ENCODE measurements at regions not wholly inside any gene's neighbourhood (a gene's known extent, or its start where the extent isn't known, plus 50 kb on each side); places are given as distances from the start of the nearest gene placed in this dataset.

DNA sequence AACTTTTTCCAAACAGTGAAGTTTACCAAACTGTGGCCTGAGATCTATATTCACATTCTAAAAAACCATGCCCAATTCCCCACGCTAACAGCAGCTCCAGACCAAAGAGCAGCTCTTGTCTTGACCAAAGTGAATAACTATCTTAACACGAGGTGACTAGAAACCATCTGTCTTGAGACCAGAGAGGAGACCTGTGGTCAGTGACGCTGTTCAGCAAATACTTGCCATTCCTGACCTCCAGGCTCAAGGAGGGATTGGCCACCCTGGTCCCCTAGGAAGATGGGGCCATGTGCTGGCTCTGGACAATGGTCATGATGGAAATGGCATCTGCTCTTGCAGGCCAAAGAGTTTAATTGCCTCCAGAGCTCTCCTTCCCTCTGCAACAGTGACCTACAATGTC is 104.4 kb upstream of the CD93 start:
- TF ChIP-seq, protein P1, sequence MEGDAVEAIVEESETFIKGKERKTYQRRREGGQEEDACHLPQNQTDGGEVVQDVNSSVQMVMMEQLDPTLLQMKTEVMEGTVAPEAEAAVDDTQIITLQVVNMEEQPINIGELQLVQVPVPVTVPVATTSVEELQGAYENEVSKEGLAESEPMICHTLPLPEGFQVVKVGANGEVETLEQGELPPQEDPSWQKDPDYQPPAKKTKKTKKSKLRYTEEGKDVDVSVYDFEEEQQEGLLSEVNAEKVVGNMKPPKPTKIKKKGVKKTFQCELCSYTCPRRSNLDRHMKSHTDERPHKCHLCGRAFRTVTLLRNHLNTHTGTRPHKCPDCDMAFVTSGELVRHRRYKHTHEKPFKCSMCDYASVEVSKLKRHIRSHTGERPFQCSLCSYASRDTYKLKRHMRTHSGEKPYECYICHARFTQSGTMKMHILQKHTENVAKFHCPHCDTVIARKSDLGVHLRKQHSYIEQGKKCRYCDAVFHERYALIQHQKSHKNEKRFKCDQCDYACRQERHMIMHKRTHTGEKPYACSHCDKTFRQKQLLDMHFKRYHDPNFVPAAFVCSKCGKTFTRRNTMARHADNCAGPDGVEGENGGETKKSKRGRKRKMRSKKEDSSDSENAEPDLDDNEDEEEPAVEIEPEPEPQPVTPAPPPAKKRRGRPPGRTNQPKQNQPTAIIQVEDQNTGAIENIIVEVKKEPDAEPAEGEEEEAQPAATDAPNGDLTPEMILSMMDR (IDR thresholded peaks at IDR 0.05), result no peak
- TF ChIP-seq POLR2A (IDR thresholded peaks at IDR 0.05), result no peak
